ENCODE measurements at regions not wholly inside any gene's neighbourhood (a gene's known extent, or its start where the extent isn't known, plus 50 kb on each side); places are given as distances from the start of the nearest gene placed in this dataset.

DNA sequence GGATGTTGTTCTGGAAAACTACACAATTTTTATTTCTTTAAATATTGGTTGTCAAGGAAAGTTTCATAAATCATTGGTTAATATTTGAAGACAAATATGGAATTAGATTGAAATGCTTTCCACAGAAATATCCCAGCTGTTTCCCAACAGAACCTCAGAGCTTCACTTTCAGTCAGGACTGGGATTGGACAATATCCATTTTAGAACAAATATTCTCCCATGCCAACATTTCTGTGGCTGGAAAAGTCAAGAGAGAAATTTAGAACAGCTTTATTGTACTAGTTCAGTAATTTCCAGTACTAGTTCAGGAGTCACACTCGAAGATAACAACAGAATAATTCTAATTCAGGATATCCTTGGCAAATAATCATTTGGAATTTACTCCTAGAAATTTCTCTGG, 116.1 kb upstream of the TUT7 start:
- DNase-seq = no peak

DNA sequence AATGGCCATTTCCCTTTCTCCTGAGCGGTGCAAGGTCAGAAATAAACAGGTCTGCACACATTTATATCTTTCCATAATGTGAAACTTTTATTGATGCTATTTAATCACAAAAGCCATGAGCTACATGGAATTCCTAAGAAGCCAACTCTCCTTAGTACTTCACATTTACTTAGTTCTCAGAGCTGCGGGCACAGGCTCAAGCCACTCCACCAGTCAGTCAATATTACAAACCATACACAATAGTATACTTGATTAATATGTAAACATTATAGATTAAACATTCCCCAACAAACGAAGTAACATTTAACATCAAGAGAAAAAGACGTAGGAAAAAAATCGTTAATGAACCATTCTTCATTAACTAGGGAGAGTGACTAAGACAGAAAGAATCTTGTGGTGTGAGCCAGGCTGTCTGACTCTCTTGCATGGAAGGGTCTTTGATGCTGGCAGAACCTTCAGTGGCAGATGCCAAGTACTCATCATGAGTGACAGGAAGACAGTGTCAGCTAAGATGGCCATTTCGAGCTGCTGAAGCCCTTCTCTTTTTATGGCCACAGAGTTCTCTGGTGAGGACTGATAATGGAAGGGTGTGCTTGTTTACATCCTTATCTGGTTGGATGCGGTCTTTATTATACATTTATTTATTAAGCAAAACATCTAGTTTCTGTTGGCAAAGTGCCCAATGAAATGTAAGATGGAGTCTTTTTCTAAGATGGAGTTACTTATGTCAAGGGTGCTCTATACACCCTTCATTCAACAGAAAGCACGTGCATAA, 115.5 kb upstream of the TUT7 start:
- no peak for DNase-seq

DNA sequence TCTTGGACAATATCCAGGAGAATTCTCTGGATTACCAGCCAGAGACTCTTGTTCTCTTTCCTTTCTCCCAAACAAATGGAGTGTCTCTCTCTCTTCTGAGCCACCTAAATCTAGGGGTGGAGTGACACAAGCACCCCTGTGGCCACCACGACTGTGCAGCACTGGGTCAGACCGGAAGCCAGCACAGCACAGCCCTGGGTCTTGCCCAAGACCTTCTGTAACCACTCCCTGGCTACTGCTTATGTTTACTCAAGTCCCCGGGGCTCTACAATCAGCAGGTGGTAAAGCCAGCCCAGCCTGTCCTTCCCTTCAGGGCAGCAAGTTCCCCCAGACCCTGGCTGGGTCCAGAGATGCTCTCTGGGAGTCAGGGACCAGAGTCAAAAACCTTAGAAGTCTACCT, 110.0 kb upstream of the TUT7 start:
- DNase-seq = no peak

DNA sequence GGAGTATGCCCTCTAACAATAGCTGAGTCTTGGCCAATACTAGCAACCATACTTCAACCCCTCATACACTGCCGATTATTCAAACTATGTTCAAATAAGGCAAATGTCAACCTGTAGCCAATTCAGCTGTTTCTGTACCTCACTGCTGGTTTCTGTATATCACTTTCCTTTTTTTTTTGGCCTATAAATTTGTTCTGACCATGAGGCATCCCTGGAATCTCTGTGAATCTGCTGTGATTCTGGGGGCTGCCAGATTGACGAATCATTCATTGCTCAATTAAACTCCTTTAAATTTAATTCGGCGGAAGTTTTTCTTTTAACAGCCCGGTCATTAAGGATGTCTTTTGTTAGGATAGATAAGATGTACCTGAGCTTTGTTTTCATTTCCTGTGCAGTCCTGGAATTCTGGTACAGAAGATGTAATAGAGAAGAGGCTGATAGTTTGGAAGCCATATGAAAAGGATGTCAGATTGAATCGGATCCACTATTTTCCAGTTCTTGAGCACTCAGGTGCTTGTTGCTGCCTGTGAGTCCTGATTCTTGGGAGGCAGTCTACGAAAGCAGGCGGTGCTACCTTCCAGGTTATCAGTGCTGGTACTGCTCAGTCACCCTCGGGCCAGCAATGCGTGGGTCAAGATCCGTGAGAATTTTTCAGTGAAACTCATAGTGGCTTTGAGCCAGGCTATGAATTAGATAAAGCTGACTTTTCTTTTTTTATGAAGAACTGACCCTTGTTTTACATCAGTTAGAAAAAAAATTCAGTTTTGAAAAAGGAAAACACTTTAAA, 106.2 kb upstream of the TUT7 start:
- DNase-seq = no peak

DNA sequence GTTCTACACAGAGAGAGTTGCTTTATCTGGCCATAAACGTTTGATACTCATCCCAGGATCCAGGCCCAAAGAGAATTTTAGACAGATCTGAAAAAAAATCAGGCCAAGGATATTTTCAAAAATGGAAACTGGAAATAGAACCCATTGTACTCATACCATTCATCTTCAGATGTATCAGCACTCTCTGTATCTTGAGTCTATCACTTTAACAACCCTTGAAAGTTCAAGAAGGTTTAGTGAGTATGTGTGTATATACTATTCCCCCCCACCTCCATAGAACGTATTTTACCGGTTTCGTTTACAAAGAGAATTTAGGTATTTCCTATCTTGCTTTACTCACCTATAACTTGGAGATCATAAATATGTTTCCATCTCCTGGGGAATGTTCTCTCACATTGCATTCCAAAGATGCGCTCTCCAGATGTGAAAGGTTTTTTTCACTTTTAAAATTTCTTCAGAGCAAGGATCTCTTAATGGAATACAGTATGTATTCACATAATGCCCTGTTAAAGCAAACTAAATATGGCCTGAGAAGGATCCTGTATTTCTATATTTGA, 105.5 kb upstream of the TUT7 start:
- DNase-seq = no peak

DNA sequence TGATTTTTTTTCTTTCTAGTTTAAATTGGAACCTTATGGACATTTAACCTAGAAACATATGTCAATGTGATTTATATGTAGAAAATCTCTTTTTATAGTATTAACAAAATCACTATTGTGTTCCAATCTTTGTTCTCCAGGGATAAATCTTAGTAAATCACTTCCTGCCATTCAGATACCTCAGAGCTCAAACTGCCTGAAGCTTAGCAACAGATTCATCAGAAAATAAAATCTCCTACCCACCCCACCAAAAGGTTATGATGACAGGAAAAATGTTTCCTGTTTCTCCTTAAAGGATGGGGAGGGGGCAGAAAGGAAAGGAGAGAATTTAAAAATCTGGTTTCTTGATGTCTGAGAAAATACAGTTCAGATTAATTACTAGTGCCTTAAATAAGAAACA, 105.0 kb upstream of the TUT7 start:
- DNase-seq = no peak

DNA sequence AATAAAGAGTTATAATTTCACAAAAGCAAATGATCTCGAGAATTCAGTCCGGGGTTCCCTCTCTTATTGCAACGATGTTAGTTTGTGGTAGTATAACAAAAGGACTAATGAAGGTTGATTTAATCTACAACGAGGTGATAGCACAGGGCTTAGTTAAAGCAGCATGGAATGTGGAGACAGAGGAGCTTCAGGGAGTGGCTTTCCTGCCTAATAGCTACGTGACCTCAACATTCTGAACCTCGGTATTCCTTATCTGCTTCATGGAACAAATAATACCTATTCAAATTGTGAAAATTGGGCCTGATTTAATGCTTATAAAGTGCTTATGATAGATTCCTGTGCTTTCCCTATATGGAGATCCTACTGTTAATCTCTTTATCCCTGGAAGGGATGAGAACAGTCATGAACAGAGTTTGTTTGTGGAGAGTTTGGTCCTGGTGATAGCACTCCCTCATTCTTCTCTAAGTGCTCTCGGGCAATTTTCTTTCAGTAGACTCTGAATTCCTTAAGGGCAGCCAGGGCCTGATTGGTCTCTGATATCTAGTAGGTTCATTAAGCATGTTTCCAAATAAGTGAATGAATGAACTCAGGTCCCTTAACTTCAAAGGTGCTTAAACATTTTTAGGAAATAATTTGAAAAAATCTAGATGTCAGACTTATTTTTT, 104.1 kb upstream of the TUT7 start:
- no peak for DNase-seq

DNA sequence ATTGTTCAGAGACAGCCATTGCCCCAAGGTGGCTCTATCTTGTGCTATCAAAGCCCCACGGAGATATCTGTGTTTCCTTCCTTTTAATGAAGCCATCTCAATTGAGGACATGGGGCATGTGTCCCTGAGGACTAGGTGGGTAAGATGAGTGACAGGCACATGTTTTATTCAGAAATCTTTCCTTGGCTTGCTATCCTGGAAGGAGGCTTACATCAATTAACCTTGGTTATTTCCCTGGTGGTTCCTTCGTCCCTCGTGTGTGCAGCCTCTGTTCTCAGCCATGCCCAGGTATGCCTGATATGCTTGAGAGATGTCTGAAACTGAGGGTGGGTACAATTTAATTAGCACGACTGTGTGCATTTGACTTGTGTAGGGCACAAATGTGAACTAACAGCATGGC, 102.2 kb upstream of the TUT7 start:
- no peak for DNase-seq

DNA sequence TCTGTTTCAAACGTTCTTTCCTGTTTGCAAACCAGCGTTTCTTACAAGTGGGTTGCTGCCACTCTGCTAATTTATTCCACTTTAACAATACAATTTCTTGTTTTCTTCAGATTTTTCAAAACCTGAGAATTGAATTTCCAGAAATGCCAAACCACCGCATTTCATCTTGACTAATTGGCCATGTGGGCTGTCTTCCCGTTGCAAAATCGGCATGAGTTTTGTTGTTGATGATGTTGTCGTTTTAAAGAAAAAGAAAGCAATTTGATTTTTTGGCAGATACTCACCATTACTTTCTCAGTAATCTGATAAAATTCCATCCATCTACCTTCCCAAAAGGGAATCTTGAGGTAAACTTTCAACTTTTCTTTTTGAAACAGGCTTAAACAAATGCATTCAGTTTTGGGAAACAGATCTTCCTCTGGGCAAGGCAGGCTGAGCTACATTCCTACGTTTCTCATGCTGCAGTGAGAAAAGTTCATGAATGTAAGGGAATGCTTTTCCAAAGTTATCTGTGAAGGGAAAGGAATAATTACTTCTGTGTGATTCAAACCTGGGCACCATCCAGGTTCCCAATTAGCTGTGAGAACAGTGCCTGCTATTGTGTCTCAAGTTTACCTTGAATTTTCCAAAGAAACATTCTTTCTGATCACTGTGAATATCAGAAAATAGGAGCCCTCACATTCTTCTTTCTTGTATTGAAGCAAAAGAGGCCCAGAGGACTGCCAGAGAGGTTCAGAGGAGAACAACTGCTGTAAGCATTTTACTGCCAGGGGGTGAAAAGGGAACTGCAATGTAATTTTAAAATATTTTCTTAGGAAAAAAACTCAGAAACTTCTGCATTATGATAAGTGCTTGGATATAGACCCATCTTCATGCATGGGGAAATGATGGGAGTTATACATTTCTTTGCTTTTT, 100.7 kb upstream of the TUT7 start:
- DNase-seq = no peak

DNA sequence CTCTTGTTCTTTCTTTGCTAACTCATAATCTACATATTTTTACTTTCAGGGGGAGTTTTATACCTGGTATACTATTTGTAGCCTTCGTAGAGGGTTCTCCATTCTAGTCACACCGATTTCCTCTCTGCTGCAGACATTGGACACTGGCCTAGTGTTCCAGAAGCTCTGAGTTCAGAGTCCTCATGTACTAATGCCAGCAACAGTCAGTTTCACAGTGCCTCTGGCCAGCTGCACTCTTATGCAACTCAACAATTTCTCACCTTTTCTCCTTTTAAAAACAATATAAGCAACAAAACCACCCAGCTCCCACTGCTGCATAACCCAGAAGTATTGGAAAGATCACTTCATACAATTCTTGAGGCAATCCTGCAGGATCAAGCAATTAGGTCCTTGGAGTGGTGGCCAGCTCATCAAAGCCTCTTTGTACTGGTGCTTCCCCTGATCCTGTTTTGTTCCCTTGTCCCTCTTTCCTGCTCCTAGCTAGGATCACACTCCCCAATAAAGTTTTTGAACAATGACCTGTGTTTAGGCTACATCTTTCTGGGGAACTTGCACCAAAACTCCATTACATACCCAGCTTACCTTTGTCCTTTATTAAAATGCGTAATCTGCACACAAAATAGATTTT, 98.1 kb upstream of the TUT7 start:
- no peak for DNase-seq

DNA sequence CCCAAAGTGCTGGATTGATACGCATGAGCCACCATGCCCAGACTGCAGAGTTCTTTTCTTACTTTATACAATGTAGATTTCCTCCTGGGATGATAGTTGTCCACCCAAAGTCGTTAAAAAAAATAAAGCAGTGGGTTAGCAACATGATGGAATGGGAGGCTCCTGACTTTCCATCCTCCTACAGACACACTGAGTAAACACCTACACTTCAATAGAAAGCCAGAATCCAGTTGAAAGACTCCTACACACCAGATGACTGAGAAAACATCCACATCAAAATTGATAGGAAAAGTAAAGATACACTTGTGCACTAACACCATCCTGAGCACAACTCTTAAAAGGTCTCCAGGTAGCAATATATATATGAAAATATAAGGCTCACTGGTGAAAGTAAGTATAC, 95.0 kb upstream of the TUT7 start:
- DNase-seq = no peak

DNA sequence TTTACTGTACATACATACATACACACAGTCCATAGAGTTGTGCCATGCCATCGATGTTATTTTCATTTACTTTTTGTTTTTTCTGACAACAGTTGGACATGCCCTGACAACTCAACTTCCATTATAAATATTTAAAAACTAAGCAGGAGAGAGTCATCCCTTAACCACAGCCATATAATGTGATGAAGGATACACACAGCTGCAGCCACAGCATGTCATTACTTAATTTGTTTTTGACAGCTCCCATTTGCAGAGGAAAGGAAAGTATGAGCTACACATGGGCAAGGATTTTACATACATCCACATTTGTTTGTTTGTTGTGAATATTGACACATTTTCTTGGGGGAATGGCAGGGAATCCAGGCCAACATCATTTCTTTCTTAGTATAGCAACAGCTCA, 91.5 kb upstream of the TUT7 start:
- no peak for DNase-seq

DNA sequence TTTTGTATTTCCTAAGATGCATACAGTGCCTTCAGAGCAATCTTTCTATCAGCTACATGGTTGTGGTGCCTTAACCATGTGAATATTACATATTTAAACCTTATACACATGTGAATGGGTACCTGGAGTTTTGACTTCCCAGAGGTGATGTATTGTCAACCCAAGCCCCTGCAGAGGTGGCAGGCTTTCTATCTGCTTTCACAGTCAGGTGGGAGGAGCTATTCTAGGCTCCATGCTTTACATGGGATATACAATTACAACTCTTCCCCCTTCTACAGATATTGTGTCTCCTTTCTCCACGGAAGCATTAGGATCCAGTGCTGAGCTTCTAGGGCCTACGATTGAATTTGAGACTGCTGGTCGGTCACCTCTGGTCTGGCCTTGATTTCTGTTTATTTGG, 89.8 kb upstream of the TUT7 start:
- no peak for DNase-seq

DNA sequence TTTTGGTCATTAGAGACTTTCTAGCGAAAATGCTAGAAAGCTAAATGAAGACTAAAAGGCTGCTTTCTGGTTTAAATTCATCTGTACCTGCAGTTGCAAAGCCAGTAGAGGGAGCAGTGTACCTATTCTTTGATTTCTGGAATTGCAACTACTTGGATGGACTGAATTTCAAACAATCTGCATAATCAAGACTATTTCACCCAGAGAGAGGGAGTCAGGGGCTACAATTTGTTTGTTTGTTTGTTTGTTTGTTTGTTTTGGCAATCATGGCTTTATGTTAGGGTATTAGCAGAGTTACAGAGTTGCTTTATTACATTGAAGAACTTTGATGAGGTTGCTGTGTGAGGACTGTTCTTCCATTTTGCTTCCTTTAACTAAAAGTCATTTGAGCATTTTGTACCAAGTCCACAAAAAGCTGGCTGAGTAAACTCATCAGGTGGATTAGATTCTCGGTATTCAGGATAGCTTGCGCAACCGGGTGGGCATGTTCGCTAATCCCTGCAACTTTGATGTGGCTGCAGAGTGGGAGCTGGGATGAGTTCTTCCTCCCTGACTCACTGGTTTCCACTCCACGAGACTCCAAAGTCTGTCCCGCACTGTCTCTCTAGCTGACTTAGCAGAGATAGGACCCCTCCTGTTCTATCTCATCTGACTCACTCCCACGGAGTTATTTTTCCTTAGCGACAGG, 80.0 kb upstream of the TUT7 start:
- DNase-seq = peak in 1 of 2 donors; percentile 38

DNA sequence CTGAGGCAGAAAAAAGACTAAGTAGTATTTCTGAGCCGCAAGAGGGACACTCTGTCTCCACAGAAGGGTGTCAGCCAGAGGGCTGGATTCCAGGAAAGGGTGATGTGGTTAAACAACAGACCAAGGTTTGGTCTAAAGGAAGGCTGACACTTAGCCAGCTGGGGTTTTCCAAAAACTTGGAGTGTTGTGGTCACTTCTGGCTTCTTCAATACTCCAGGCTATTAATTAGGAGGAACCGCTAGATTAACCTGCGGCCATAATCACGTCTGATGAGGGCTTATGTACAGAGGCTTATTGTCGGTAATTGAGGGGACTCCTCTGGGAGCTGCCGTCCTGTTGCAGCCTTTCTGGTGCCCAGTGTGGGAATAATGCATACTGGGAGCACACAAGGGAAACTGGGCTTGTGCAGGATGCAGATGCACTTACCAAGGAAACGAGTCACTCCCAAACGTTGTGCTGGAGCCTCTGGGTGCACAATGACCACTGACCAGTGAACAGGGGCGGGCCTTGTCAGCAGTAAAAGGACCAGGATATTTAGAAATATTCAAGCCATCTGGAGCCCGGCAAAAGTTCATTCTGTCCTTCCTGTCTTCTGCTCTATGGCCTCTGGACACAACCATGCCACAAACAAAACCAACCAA, 70.2 kb upstream of the TUT7 start:
- DNase-seq = no peak

DNA sequence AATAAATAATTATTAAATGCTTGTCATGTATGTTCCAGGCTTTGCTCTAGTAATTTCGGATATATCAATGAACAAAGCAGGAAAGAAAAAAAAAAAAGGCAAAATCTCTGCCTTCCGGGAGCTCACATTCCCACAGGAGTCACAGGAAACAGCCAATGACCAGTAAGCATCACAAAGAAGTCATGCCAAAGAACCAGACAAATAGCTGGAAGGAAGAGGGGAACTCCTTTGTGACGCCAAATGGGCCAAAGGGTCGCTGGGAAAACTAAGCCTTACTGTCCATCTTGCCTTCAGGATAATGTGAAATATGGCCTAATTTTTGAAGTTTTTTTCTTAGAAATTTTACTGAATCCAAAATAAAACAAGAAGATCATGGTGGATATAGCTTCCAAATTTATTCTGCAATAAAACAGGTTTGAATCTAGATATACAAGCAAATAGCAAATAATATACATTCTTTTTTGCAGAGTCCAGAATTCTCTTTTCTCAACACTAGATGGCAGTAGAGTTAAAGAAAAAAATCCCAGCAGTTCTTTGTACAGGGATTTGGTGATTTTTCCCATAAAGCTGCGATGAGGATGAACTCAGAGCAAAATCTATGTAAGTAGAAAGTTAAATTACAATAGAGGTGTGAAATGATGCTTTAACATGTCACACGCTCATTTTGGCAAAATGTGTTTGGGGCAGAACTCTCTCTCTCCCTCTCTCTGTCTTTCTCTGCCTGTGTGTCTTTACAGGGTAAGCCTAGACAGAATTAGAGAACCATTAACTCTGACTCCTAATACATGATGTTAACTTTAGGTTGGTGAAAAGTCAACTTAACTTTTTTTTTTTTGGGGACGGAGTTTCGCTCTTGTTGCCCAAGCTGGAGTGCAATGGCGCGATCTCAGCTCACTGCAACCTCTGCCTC, 60.0 kb upstream of the TUT7 start:
- DNase-seq = peak in 1 of 2 donors; percentile 27

DNA sequence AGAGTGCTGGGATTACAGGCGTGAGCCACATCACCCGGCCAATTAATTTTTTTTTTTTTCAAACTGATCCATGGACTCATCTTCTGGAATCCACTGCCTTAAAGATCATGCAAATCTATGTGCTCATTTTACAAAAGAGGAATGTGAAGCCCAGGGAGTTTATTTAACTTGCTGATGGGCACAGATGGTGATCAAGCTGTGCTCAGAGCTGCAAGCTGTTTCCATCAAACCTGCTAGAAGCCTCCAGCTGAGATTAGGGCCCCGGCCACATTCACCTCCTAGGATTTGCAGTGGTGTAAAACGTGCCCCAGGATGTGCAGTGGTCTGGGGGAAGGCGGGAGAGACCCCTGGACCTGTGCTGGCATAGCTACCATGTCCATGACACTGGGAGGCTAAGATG, 56.1 kb upstream of the TUT7 start:
- no peak for DNase-seq

DNA sequence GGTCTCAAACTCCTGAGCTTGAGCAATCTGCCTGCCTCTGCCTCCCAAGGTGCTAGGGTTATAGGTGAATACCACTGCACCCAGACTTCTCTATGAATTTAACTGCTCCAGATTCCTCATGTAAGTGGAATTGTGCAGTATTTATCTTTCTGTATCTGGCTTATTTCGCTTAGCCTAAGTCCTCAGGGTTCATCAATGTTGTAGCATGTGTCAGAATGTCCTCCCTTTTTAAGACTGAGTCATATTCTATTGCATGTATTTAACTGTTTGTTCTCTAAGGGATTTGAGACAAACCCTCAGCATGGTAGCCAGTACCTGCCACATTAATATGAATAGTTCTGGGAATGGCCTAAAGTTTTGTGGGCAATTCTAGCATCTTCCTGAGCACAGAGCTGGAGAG, 53.9 kb upstream of the TUT7 start:
- DNase-seq = no peak

DNA sequence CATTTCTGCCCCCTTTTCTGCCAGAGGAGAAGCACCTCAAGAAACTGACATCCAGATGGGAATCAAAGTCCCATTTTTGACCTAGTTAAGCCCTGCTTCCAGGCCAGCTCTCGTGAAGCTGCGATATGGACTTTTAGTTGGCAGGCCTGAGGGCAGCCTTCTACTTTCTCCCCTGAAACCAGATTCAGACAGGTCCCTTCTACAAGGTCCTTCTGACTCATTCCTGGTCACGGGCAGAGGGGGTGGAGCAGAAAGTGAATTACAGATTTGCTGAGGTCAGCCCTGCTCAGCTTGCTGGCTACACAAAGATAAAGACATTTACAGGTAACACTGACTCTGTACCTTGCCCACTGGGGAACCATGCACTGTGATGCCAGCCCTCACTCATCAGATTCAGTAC, 52.8 kb upstream of the TUT7 start:
- DNase-seq = no peak

DNA sequence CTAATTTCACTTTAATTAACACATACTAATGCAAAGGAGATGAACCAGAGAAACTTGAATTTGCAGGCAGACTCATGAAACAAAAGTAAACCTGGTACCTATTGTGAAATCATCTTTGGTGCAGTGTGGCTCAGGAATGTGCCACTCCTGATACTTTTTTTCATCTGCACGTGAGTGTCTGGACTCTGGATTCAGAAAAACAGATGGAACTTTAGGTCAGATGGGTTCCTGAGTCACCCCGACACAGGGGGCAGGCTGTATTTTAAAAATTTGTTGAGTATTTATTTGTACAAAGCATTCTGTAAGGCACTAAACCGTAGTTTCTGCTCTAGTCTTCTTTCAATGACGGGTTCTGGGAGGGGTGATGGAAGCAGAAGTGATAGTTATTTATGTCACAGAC, 52.2 kb upstream of the TUT7 start:
- DNase-seq = no peak

Data from CD4-positive, alpha-beta T cell treated with Interleukin-1 beta for 1 hour (primary cell).